AG10803 (cell line): ENCODE measurements at regions not wholly inside any gene's neighbourhood (a gene's known extent, or its start where the extent isn't known, plus 50 kb on each side); places are given as distances from the start of the nearest gene placed in this dataset.

ENCODE experiments used
- DNase-seq: peaks from one replicate; pipeline ENCODE4 v3.0.0; 2010; ENCODE audit warnings: low read depth
- H3K4me3 ChIP-seq: 2 replicates; pipeline ENCODE4 v1.5.1; 2011; ENCODE audit warnings: mild to moderate bottlenecking, low read length, control low read depth
- CTCF ChIP-seq: conservative IDR thresholded peaks from 2 replicates; pipeline ENCODE4 v1.5.1; 2011; ENCODE audit warnings: mild to moderate bottlenecking, low read length, control low read depth, inconsistent platforms

GRCh38 chr2:7424481-7424880 is 507.3 kb downstream of the RNF144A start:
- no peak for DNase-seq
- no peak for TF ChIP-seq CTCF
- H3K4me3 ChIP-seq = no peak overlapping the region

GRCh38 chr2:7427293-7428060 is 510.3 kb downstream of the RNF144A start:
- H3K4me3 ChIP-seq = no peak overlapping the region
- peak; percentile 60 for DNase-seq
- peak; percentile 79 for TF ChIP-seq CTCF

GRCh38 chr2:7428454-7429204 is 511.4 kb downstream of the RNF144A start:
- H3K4me3 ChIP-seq = no peak overlapping the region
- no peak for TF ChIP-seq CTCF
- DNase-seq = no peak

- peak; percentile 5; the same call in 1 of the 2 replicates for TF ChIP-seq CTCF
- H3K4me3 ChIP-seq = no peak overlapping the region
- DNase-seq = no peak
Observed at GRCh38 chr2:7429733-7430132, 512.5 kb downstream of the RNF144A start.

- no peak for DNase-seq
- TF ChIP-seq CTCF = no peak
- H3K4me3 ChIP-seq = no peak overlapping the region
Observed at GRCh38 chr2:7430421-7430868, 513.2 kb downstream of the RNF144A start.

- TF ChIP-seq CTCF = no peak
- no peak for DNase-seq
- H3K4me3 ChIP-seq = no peak overlapping the region
Observed at GRCh38 chr2:7430869-7431641, 513.8 kb downstream of the RNF144A start.
